Upper lobe of left lung (tissue), 4 donors: ENCODE measurements at regions not wholly inside any gene's neighbourhood (a gene's known extent, or its start where the extent isn't known, plus 50 kb on each side); places are given as distances from the start of the nearest gene placed in this dataset.

Experiments used
- POLR2A ChIP-seq, 4 donors: fragments of 450-650 bp; IDR thresholded peaks; one replicate each; pipeline ENCODE4 v1.5.1; 2016 to 2017; ENCODE audit warnings: antibody characterized with exemption in 4 of 4, mild to moderate bottlenecking in 2 of 4
- TF ChIP-seq, protein P1 (sequence below), 6 experiments: fragments of 450-650 bp in 4 of 6; fragments of 200-600 bp in 2 of 6; sonication (generic) in 2 of 6; IDR thresholded peaks; one replicate each; pipeline ENCODE4 v1.5.1; 2016 to 2019; ENCODE audit warnings: antibody characterized with exemption in 6 of 6

DNA sequence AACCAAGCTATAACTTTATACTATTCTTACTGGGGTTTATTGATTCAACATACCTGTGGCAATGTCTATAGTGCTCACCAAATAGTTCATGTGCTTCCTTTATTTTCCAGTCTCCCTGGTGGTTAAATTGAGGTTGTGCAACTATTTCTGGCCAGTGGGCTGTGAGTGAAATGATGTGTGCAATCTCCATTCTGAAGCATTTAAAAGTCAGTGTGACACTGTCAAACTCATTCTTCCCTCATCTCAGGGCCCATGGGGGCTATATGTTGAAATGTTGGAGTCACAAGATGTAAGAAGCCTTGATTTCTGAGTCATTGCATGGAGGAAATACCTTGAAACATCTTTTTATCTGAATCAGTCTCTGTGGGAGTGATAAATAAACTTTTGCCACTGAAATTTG lies 414.3 kb upstream of the RPS6KA3 start:
- TF ChIP-seq, protein P1, sequence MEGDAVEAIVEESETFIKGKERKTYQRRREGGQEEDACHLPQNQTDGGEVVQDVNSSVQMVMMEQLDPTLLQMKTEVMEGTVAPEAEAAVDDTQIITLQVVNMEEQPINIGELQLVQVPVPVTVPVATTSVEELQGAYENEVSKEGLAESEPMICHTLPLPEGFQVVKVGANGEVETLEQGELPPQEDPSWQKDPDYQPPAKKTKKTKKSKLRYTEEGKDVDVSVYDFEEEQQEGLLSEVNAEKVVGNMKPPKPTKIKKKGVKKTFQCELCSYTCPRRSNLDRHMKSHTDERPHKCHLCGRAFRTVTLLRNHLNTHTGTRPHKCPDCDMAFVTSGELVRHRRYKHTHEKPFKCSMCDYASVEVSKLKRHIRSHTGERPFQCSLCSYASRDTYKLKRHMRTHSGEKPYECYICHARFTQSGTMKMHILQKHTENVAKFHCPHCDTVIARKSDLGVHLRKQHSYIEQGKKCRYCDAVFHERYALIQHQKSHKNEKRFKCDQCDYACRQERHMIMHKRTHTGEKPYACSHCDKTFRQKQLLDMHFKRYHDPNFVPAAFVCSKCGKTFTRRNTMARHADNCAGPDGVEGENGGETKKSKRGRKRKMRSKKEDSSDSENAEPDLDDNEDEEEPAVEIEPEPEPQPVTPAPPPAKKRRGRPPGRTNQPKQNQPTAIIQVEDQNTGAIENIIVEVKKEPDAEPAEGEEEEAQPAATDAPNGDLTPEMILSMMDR (IDR thresholded peaks at IDR 0.05), result no peak
- TF ChIP-seq POLR2A (IDR thresholded peaks at IDR 0.05), result no peak
